Activated T-helper 9 cell treated with anti-CD3 and anti-CD28 coated beads, Interleukin-2, amount 50 U/mL, for 16 hours (primary cell): ENCODE measurements at regions not wholly inside any gene's neighbourhood (a gene's known extent, or its start where the extent isn't known, plus 50 kb on each side); places are given as distances from the start of the nearest gene placed in this dataset.

ENCODE experiments used
- DNase-seq: peaks from one replicate; pipeline ENCODE4 v3.0.0-alpha.2; 2020; ENCODE audit warnings: low read depth

DNA sequence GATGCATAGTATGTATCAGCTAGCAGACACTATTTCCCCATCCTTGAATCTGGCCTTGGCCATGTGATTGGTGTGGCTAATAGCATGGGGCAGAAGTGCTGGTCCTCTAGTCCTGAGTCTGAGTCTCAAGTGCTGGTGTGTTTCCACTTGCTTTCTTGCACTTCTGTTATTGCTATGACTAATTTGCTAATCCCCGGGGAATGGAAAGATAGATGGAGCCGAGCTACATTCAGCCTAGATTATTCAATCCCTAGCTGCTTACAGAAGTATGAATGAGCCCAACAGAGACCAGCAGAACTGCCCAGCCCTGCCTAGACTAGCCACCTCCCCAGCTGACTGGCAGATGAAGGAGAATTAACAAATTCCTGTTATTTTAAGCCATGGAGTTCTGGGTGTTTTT, 53.2 kb upstream of the SYPL1 start:
- no peak for DNase-seq

GRCh38 chr7:106163257-106163656, 51.1 kb upstream of the SYPL1 start:
- DNase-seq, result no peak
